HFF-Myc (cell line): ENCODE measurements at regions not wholly inside any gene's neighbourhood (a gene's known extent, or its start where the extent isn't known, plus 50 kb on each side); places are given as distances from the start of the nearest gene placed in this dataset.

Experiments
- DNase-seq: peaks from one replicate; pipeline ENCODE4 v3.0.0-alpha.2; 2011; ENCODE audit warnings: low read depth; ENCODE audit errors: extremely low read depth
- H3K4me3 ChIP-seq: replicated peaks from 2 replicates; pipeline ENCODE4 v1.5.1; 2011; ENCODE audit warnings: low read depth, mild to moderate bottlenecking, control low read depth, low read length
- CTCF ChIP-seq: IDR thresholded peaks from 2 replicates; pipeline ENCODE4 v1.5.1; 2012; ENCODE audit warnings: mild to moderate bottlenecking, low read depth, low read length, control low read depth; ENCODE audit errors: missing control alignments

GRCh38 chr2:155645791-155646190 lies 686.7 kb downstream of the NR4A2 start:
- H3K4me3 ChIP-seq, result no peak overlapping the region
- TF ChIP-seq CTCF, result no peak
- no peak for DNase-seq

GRCh38 chr2:155643056-155643775 lies 689.3 kb downstream of the NR4A2 start:
- no peak for TF ChIP-seq CTCF
- no peak for DNase-seq
- no peak overlapping the region for H3K4me3 ChIP-seq

GRCh38 chr2:155633887-155634570 lies 698.5 kb downstream of the NR4A2 start:
- no peak for TF ChIP-seq CTCF
- no peak for DNase-seq
- H3K4me3 ChIP-seq, result no peak overlapping the region

- no peak overlapping the region for H3K4me3 ChIP-seq
- DNase-seq, result no peak
- TF ChIP-seq CTCF, result no peak
These were observed 699.3 kb downstream of the NR4A2 start for GRCh38 chr2:155633060-155633839.

GRCh38 chr2:155630760-155631159 lies 701.8 kb downstream of the NR4A2 start:
- DNase-seq, result no peak

GRCh38 chr2:155622443-155622842 lies 710.1 kb downstream of the NR4A2 start:
- no peak for DNase-seq
- TF ChIP-seq CTCF, result no peak

More at GRCh38 chr2:155630760-155631159, 701.8 kb downstream of the NR4A2 start:
- no peak overlapping the region for H3K4me3 ChIP-seq
- TF ChIP-seq CTCF, result no peak

More at GRCh38 chr2:155622443-155622842, 710.1 kb downstream of the NR4A2 start:
- H3K4me3 ChIP-seq, result no peak overlapping the region
